LNCAP (cell line): ENCODE measurements at regions not wholly inside any gene's neighbourhood (a gene's known extent, or its start where the extent isn't known, plus 50 kb on each side); places are given as distances from the start of the nearest gene placed in this dataset.

ENCODE experiments used
- TF ChIP-seq, protein P1 (sequence below): fragments of 450-650 bp; IDR thresholded peaks from 2 replicates; pipeline ENCODE4 v1.5.1; 2017; ENCODE audit warnings: mild to moderate bottlenecking

DNA sequence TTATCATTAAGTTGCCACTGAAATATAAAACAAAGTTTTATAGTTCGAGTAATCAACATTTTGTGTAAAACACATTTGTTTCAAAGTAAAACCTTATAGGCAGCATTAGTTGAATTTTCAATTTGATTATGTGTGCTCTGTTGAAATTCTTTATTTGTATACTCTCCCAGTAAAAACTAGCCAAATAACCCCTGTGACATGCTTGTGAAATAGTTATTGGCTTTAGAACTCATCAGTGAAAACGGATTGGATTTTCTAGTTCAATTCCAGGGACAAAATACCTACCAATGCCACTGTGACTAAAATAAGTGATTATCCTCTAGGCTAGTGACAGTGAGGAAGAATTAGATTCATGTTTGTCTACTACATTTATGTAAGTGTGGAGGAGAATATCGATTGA, 212.9 kb downstream of the TMEM200A start:
- TF ChIP-seq, protein P1, sequence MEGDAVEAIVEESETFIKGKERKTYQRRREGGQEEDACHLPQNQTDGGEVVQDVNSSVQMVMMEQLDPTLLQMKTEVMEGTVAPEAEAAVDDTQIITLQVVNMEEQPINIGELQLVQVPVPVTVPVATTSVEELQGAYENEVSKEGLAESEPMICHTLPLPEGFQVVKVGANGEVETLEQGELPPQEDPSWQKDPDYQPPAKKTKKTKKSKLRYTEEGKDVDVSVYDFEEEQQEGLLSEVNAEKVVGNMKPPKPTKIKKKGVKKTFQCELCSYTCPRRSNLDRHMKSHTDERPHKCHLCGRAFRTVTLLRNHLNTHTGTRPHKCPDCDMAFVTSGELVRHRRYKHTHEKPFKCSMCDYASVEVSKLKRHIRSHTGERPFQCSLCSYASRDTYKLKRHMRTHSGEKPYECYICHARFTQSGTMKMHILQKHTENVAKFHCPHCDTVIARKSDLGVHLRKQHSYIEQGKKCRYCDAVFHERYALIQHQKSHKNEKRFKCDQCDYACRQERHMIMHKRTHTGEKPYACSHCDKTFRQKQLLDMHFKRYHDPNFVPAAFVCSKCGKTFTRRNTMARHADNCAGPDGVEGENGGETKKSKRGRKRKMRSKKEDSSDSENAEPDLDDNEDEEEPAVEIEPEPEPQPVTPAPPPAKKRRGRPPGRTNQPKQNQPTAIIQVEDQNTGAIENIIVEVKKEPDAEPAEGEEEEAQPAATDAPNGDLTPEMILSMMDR, result no peak

DNA sequence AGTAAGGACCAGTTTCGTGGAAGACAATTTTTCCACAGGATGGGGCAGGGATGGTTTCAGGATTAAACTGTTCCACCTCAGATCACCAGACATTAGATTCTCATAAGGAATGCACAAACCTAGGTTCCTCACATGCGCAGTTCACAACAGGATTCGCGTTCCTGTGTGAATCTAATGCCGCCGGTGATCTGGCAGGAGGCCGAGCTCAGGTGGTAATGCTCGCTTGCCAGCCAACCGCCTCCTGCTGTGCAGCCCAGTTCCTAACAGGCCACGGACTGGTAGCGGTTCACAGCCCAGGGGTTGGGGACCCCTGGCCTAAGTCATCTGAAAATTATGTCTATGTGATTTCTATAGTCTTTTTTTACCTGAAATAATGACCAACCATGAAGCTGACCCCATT, 217.5 kb downstream of the TMEM200A start:
- TF ChIP-seq, protein P1, result no peak

DNA sequence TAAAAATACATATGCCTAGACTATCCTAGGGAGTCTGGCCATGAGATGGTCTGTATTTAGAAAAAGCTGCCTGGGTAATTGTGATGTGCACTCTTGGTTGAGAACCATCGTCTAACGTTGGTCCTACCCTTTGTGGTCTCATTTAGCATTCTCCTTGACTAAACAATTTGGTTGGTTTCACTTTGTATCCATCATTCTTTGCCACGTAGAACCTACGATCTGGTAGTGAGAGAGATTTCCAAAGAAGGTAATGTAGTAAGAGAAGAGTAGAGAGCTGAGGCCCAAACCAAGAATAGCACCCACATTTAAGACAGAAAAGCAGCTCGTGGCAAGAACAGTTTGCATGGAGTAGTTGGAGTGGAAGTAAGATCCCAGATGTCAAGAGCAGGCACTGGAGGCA, 219.8 kb downstream of the TMEM200A start:
- TF ChIP-seq, protein P1, result no peak

DNA sequence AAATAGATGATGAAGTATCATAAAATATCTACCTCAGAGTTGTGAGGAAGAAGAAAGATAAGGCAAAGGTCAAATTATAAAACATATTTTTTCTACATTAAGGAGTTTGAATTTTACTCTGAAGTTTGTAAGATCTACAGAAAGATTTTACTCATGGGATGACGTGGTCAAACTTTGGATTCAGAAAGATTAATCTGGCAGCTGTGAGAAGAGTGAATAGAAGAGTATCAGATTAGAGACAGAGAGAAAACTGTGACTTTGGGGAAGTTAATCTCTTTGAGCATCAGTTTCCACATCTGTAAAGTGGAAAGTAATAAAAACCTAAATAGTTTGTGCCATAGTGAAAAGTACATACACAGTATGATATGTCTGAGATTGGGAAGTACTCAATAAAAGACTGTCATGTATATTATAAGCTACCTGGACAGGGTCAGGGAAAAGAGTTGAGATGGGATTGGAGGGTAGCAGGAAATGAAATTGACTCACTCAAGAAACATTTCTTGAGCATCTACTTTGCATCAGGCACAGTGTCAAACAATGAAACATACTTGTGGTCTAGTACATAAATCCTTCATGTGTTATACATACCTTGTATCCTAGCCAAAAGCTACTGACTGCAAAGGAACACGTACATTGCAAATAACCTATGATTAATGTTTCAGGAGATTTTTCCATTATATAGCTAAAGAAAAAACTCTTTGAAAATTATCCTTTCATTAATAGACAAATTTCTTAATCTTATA, 222.1 kb downstream of the TMEM200A start:
- TF ChIP-seq, protein P1, result no peak

DNA sequence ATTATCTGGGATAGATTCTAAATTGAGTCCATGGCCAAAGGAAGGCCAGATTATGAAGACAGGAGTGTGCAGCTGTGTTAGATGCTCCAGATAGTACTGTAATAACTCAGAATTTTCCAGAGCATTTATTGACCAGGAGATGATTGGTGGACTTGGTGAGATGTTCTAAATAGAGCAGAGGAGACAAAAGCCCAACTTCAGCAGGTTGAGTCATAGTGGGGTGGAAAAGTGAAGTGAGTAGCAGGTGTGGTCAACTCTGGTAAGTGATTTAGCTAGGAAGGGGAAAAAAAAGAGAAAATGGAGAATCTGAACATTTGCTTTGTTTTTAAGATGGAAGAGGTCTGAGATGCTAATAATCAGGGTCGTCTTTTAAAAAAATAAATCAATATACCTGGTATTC, 227.4 kb downstream of the TMEM200A start:
- TF ChIP-seq, protein P1, result no peak

DNA sequence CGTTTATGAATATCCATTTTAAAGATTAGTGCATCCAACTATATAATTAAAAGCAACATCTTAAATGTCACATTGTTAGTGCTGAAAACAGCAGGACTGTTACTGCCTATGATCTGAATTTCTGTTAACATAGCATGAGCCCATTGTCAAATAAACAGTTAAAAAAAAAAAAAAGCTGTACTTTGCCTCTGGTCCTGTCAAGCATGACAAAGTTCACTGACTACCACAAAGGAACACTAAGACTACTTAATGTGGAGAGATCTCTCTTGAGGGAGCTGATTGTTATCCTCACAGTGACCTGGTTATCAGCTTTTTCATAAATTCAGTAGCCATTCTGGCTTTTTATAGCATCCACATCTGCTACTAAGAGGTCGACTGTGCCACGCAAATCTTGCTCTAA, 228.1 kb downstream of the TMEM200A start:
- TF ChIP-seq, protein P1, result no peak

DNA sequence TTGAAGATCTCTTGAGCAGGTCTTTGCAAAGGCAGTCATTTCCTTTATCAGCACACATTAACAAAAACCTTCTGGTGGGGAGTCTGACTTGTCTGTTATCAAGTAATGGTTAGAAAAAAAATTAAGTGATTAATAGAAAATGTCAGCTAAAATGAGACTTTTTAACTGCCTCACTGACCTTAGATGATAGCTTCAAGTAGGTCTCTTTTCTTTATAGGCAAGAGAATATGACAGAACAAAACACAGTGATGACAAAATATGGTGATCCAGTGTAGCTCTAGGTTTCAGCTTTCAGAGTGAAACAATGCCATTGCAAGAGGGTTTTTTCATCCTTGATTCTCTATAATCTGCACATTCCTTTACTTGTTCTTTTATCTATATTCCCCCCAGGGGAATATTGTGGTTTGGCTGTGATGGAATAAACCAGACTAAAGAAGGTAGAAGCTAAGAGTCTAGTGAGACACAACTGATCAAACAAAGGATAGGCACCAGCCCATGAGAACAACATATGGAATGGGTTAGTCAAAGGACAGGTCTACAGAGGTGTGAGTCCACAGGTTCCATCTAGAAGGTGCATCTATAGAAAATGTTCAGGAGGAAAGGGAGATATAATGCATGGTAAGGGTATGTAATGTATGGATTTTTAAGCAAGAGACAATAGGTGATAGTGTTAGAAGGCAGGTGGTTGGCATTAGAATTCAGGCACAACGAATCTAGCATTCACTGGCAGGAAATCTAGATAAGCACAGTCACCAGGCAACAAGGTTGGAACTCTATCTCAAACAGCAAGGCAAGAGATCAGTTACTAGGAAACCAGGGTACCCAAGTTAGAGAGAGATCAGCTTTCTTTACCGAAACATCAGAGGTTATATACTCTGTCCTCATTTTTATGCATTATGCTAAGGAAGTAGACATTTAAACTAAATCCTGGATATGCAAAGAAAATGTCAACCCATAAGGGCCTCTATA, 228.9 kb upstream of the SMLR1 start:
- TF ChIP-seq, protein P1, result no peak
